ENCODE measurements at regions not wholly inside any gene's neighbourhood (a gene's known extent, or its start where the extent isn't known, plus 50 kb on each side); places are given as distances from the start of the nearest gene placed in this dataset.

- no peak for DNase-seq (ENCODE audit: low spot score)
These were observed 169.4 kb downstream of the TEX36 start for GRCh38 chr10:125513429-125514182.

- DNase-seq (ENCODE audit: low spot score): no peak
These were observed 172.0 kb downstream of the TEX36 start for GRCh38 chr10:125510998-125511397.

- no peak for DNase-seq (ENCODE audit: low spot score)
These were observed 177.3 kb downstream of the TEX36 start for GRCh38 chr10:125505648-125506047.

- DNase-seq (ENCODE audit: low spot score): no peak
These were observed 180.7 kb downstream of the TEX36 start for GRCh38 chr10:125502276-125502675.

- DNase-seq (ENCODE audit: low spot score): no peak
These were observed 187.6 kb downstream of the TEX36 start for GRCh38 chr10:125495386-125495785.

GRCh38 chr10:125494651-125495239 lies 188.2 kb downstream of the TEX36 start:
- DNase-seq (ENCODE audit: low spot score): no peak

- DNase-seq (ENCODE audit: low spot score): no peak
These were observed 191.6 kb downstream of the TEX36 start for GRCh38 chr10:125491381-125491780.

GRCh38 chr10:125489731-125490130 lies 193.2 kb downstream of the TEX36 start:
- no peak for DNase-seq (ENCODE audit: low spot score)

GRCh38 chr10:125485665-125486064 lies 197.3 kb downstream of the TEX36 start:
- no peak for DNase-seq (ENCODE audit: low spot score)

GRCh38 chr10:125484035-125484732 lies 198.8 kb downstream of the TEX36 start:
- DNase-seq (ENCODE audit: low spot score): no peak

- no peak for DNase-seq (ENCODE audit: low spot score)
These were observed 200.3 kb downstream of the TEX36 start for GRCh38 chr10:125482637-125483036.

- DNase-seq (ENCODE audit: low spot score): no peak
These were observed 200.9 kb downstream of the TEX36 start for GRCh38 chr10:125482108-125482507.

- no peak for DNase-seq (ENCODE audit: low spot score)
These were observed 203.9 kb downstream of the TEX36 start for GRCh38 chr10:125479059-125479458.

- no peak for DNase-seq (ENCODE audit: low spot score)
These were observed 207.1 kb downstream of the TEX36 start for GRCh38 chr10:125475815-125476214.

- no peak for DNase-seq (ENCODE audit: low spot score)
These were observed 209.7 kb downstream of the TEX36 start for GRCh38 chr10:125473143-125473793.

GRCh38 chr10:125472010-125472607 lies 210.9 kb downstream of the TEX36 start:
- peak; percentile 18 for DNase-seq (ENCODE audit: low spot score)

GRCh38 chr10:125468278-125468677 lies 214.7 kb downstream of the TEX36 start:
- DNase-seq (ENCODE audit: low spot score): no peak

GRCh38 chr10:125466685-125467084 lies 216.3 kb downstream of the TEX36 start:
- no peak for DNase-seq (ENCODE audit: low spot score)

GRCh38 chr10:125462845-125463244 lies 220.1 kb downstream of the TEX36 start:
- no peak for DNase-seq (ENCODE audit: low spot score)

GRCh38 chr10:125460326-125460725 lies 222.6 kb downstream of the TEX36 start:
- no peak for DNase-seq (ENCODE audit: low spot score)

- no peak for DNase-seq (ENCODE audit: low spot score)
These were observed 225.6 kb downstream of the TEX36 start for GRCh38 chr10:125457406-125457805.

- DNase-seq (ENCODE audit: low spot score): no peak
These were observed 227.1 kb downstream of the TEX36 start for GRCh38 chr10:125455855-125456254.
